HG02870 (cell line): ENCODE measurements at regions not wholly inside any gene's neighbourhood (a gene's known extent, or its start where the extent isn't known, plus 50 kb on each side); places are given as distances from the start of the nearest gene placed in this dataset.

Source experiments
- ATAC-seq: cut with Tn5 transposase; IDR thresholded peaks from one replicate; pipeline ENCODE4 v1.9.1; 2021; ENCODE audit warnings: mild to moderate bottlenecking, moderate library complexity; ENCODE audit not compliant: unreplicated experiment

DNA sequence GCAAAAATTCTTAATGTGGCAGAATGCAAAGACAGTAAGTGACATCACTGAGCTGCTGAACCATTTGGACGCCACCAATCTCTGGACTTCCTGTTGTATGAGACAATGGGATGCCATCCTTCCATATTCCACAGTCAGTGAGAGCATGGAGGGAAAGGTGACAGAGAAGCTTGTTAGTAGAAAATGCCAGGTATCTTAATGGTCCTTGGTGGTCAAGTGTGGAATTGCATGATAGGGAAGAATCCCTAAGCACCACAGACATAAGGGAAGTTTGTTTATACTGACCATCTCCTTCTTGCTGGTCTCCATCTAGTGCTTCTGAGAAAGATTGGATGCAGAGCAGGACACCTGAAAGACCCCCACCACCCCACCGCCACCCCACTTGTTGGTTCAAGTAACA lies 1410.0 kb upstream of the TMEM132C start:
- ATAC-seq = no peak

GRCh38 chr12:126858560-126858959 lies 1408.4 kb upstream of the TMEM132C start:
- ATAC-seq = no peak

DNA sequence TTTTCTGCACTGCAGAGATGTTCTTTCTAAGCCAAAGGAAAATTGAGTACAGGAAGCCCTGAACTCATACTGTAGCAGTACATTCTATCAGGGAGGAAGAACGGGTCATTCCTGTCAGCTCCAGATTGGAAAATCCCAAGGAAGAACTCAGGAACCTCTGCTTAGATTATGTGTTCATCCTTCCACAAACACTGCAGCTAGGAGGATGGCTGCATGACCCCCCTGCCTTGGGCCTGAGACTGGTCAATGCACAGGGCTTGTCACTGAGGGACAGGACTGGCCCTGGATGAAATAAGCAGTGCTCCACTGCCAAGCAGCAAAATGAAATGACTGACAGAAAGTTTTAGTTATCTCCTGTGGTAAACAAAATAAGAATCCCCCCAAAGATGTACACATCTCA lies 1406.8 kb upstream of the TMEM132C start:
- ATAC-seq = no peak

DNA sequence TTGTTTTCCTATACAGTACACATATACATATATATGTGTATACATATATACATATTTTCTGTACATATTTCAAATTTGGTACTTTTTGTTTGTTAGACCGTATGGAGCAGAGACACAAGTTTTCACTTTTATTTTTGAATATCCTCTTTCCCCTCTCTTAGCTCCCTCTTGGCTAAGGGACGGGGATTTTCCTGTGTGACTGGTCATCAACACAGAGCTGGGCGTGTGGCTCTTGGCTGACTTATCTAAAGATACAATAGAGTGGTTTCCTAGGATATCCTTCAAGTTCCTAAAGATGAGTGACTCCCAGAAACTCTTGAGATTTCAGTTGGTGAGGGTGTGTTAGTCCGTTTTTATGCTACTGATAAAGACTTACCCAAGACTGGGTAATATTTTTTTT lies 1404.5 kb upstream of the TMEM132C start:
- no peak for ATAC-seq

DNA sequence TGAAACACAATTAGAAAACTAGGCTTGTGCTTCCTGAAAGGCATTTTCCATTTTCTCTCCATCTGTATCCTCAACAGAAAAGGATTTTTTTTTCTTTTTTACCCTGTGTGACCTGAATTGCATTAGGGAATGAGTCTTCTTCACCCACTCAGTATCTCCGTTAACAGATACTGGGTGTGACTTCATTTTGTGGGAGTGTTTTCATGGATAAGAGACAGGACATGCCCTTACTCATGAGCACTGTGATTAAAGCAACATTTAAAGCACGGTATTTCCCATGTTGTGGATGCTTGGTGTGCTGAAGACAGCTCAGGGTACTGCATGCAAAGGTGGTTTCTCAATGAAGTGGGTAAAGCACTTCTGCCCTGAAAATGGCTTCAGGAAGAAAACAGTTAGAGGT lies 1397.3 kb upstream of the TMEM132C start:
- no peak for ATAC-seq

GRCh38 chr12:126873701-126874100 lies 1393.3 kb upstream of the TMEM132C start:
- ATAC-seq = no peak

DNA sequence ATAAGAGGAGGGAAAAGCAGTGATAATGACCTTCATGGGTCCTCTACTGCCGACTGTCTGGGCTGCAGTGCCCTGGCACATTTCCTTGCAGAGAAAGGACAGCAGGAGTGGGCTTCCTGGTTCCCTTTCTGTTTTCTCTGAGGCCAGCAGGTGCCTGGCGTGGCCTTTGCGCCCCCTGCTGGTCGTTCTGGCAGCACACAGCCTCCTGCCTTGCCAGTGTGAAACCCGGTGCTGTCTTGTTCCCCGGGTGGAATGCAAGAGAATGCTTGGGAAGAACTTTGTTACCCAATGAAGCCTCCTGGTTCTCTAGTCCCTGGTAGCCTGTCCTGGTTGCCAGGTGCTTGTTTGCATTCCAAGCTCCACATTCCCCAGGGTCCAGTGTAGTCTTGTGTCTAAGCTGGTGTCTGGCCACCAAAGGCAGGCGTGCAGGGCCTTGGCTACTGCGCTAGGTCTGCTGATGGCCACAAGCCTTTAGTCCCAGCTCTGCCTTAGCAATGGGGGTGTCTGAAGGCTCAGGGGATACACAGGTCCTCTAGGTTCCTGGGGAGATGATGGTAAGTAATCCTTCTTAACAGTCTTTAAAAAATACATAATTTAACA lies 1392.4 kb upstream of the TMEM132C start:
- peak; percentile 81 for ATAC-seq

- no peak for ATAC-seq
Measured at GRCh38 chr12:126879842-126880241, 1387.1 kb upstream of the TMEM132C start.

DNA sequence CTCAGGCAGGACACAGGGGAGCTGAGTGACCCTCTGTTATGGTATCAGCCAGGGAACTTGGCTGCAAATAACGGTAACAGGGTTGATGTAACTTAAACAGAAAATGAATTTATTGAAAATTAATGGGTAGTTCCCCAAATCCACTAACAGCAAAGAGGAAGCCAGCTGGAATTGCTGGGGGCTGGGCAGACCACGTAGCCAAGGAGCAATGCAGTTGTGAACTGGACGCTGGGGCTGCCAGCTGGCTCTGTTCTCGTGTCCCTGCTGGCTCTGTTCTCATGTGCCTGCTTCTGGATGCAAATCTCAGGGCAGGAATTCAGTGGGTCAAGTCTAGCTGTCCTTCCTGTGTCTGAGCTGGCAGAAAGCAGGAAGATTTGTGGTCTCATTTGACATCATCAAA lies 1383.3 kb upstream of the TMEM132C start:
- ATAC-seq = no peak

DNA sequence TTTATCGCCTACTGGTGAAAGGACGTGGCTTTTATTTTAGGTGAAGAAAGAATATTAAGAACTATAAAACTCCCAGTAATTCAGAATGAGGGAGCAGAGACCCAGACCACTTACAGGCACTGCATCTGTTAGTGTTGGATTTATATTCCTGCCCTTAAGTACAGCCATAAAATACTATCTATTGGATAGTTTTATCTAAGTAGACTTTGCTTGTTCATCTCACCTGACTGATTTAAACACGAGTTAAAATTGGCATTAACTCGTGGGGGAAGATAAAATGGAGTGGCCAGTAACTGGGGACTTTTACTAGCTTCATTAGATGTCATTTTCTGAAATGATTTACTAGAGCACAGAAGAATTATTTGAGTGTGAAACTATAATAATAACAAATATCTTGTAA lies 1377.5 kb upstream of the TMEM132C start:
- no peak for ATAC-seq

- ATAC-seq = no peak
Measured at GRCh38 chr12:126890097-126890496, 1376.9 kb upstream of the TMEM132C start.

- no peak for ATAC-seq
Measured at GRCh38 chr12:126891789-126892188, 1375.2 kb upstream of the TMEM132C start.

- no peak for ATAC-seq
Measured at GRCh38 chr12:126895951-126896913, 1370.7 kb upstream of the TMEM132C start.

DNA sequence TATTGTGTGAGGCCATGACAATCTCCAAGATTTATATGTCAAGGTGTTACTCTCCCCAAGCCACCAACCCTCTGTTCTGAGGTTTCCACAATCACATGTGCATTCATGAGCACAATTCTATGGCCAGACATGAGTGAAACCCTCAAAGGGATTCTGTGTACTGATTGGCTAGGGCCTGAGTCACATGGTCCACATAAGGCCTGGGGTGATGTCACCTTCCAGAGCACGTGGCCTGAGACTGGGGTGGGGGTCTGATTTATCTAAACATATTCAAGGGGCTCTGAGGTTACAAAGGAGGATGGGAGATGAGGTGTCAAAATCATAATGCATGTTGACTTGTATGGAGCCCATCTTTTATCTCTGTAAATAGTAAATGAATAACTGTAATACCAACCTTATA lies 1369.9 kb upstream of the TMEM132C start:
- no peak for ATAC-seq

GRCh38 chr12:126897778-126898177 lies 1369.2 kb upstream of the TMEM132C start:
- ATAC-seq = no peak

GRCh38 chr12:126898562-126898961 lies 1368.4 kb upstream of the TMEM132C start:
- no peak for ATAC-seq

GRCh38 chr12:126899926-126900792 lies 1366.8 kb upstream of the TMEM132C start:
- no peak for ATAC-seq

GRCh38 chr12:126903027-126903876 lies 1363.7 kb upstream of the TMEM132C start:
- no peak for ATAC-seq

GRCh38 chr12:126905752-126906151 lies 1361.2 kb upstream of the TMEM132C start:
- no peak for ATAC-seq
